ENCODE measurements at regions not wholly inside any gene's neighbourhood (a gene's known extent, or its start where the extent isn't known, plus 50 kb on each side); places are given as distances from the start of the nearest gene placed in this dataset.
"Not testable (repeated sequence)": the region's sequence is repeated elsewhere in the genome, so short reads cannot be mapped to it uniquely, and the experiment has no call there.

GRCh38 chr3:35275768-35276167 is 363.6 kb upstream of the ARPP21 start:
- no peak for DNase-seq (ENCODE audit: low spot score)

GRCh38 chr3:35276568-35276967 is 362.8 kb upstream of the ARPP21 start:
- no peak for DNase-seq (ENCODE audit: low spot score)

- no peak for DNase-seq (ENCODE audit: low spot score)
Measured at GRCh38 chr3:35291471-35292236, 347.7 kb upstream of the ARPP21 start.

- no peak for DNase-seq (ENCODE audit: low spot score)
Measured at GRCh38 chr3:35292568-35292967, 346.8 kb upstream of the ARPP21 start.

- DNase-seq (ENCODE audit: low spot score): no peak
Measured at GRCh38 chr3:35295906-35296305, 343.4 kb upstream of the ARPP21 start.

- DNase-seq (ENCODE audit: low spot score): no peak
Measured at GRCh38 chr3:35296533-35296932, 342.8 kb upstream of the ARPP21 start.

GRCh38 chr3:35296944-35297343 is 342.4 kb upstream of the ARPP21 start:
- not testable (repeated sequence) for DNase-seq (ENCODE audit: low spot score)

- DNase-seq (ENCODE audit: low spot score): no peak
Measured at GRCh38 chr3:35305406-35305805, 333.9 kb upstream of the ARPP21 start.

GRCh38 chr3:35307296-35307695 is 332.0 kb upstream of the ARPP21 start:
- DNase-seq (ENCODE audit: low spot score): no peak

- DNase-seq (ENCODE audit: low spot score): not testable (repeated sequence)
Measured at GRCh38 chr3:35316841-35317240, 322.5 kb upstream of the ARPP21 start.

- DNase-seq (ENCODE audit: low spot score): no peak
Measured at GRCh38 chr3:35320646-35321407, 318.5 kb upstream of the ARPP21 start.

- peak; percentile 56 for DNase-seq (ENCODE audit: low spot score)
Measured at GRCh38 chr3:35322070-35322469, 317.3 kb upstream of the ARPP21 start.

GRCh38 chr3:35335703-35336102 is 303.6 kb upstream of the ARPP21 start:
- no peak for DNase-seq (ENCODE audit: low spot score)

- no peak for DNase-seq (ENCODE audit: low spot score)
Measured at GRCh38 chr3:35336601-35337000, 302.7 kb upstream of the ARPP21 start.

GRCh38 chr3:35338186-35338585 is 301.1 kb upstream of the ARPP21 start:
- DNase-seq (ENCODE audit: low spot score): no peak

- DNase-seq (ENCODE audit: low spot score): no peak
Measured at GRCh38 chr3:35380196-35380595, 259.1 kb upstream of the ARPP21 start.

GRCh38 chr3:35383216-35383615 is 256.1 kb upstream of the ARPP21 start:
- DNase-seq (ENCODE audit: low spot score): peak; percentile 39

- DNase-seq (ENCODE audit: low spot score): peak; percentile 63
Measured at GRCh38 chr3:35383719-35384555, 255.4 kb upstream of the ARPP21 start.

- DNase-seq (ENCODE audit: low spot score): no peak
Measured at GRCh38 chr3:35385271-35385670, 254.1 kb upstream of the ARPP21 start.

GRCh38 chr3:35389907-35390306 is 249.4 kb upstream of the ARPP21 start:
- no peak for DNase-seq (ENCODE audit: low spot score)

- no peak for DNase-seq (ENCODE audit: low spot score)
Measured at GRCh38 chr3:35392187-35392586, 247.1 kb upstream of the ARPP21 start.
